Left lobe of liver (tissue), 2 donors: ENCODE measurements at regions not wholly inside any gene's neighbourhood (a gene's known extent, or its start where the extent isn't known, plus 50 kb on each side); places are given as distances from the start of the nearest gene placed in this dataset.
"Not testable (repeated sequence)": the region's sequence is repeated elsewhere in the genome, so short reads cannot be mapped to it uniquely, and the experiment has no call there.

Source experiments
- ATAC-seq: fragments of 200-7000 bp; cut with Tn5 transposase; one replicate; pipeline ENCODE4 v1.9.1; 2020; ENCODE audit warnings: mild to moderate bottlenecking, moderate library complexity
- DNase-seq: peaks from one replicate; pipeline ENCODE4 v3.0.0-alpha.2; 2020; ENCODE audit warnings: low spot score
- donor health status: DM: no; HTN: no; CAD: no; lungs with moderate emphysema.
- donor health status: DM: no; HTN: yes; CAD: no.

DNA sequence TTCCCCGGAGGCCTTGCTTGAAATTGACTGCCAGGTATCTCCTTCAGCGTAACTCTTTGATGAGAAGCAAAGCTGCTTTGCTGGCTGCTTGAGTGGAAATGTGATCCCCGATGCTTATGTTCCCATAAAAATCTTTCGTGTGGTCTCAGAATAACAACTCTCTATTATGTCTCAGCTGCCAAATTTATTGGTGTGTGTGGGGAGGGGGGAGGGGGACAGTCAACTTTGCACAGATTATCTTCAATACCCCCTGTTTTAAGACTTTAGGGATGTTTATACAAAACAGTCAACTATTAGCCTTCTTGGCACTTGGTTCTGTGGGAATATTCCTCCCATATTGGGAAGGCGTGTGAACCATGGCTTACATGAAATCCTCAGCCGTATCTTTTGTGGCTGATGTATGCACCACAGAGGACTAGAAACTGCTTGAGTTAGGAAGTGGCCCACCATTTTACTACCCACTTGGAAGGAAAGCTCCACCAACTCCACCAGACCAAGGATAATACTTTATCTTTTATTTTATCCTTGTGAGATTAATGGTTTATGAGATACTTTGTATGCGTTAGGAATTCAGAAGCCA lies 101.5 kb upstream of the SLC24A3 start:
- no peak for DNase-seq
- no peak for ATAC-seq

GRCh38 chr20:19112828-19113227 lies 99.6 kb upstream of the SLC24A3 start:
- ATAC-seq (no peak), DNase-seq (no peak)

DNA sequence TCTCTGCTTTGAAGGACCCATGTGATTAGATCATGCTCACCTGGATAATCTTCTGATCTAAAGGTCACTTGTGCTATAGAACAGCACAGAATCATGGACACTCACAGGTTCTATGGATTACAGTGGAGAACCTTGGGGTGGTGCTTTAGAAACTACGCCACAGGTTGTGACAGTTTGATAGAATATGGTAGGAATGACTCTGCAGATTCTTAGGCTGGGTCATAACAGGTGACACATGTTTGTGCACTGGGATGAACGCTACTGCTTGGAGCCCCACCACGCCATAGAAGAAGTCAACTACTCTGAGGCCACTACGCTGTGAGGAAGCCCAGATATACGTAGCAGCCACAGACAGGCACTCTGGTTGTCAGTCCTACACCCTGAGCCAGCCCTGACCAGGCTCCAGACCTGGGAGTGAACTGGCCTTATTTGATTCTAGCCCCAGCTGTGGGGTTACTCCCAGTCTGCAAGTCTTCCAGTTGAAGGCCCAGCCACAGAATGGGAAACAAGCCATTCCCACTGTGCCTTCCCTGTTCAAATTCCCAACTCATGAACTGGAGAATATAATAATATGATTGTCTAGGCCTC lies 99.0 kb upstream of the SLC24A3 start:
- ATAC-seq (no peak), DNase-seq (no peak)

- no peak for ATAC-seq
- DNase-seq, result no peak
Observed at GRCh38 chr20:19114410-19114809, 98.0 kb upstream of the SLC24A3 start.

DNA sequence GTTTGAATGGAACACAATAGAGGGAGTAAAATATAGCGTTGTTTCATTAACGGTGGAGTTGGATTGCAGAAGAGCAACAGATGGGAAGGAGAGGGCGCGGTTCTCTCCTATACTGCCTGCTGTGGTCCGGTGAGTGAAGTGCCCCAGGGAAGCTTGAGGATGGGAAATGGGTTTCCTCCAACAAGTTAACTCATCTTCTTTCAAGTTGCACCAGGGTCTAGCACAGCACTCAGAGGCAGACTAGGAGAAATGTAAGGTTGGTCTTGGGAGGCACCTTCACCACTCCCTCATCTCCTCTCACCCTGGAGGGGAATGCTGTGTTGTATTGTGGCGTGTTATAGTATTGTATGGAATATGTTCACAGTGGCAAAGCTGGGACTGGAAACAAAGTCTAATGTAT lies 96.9 kb upstream of the SLC24A3 start:
- DNase-seq (no peak), ATAC-seq (no peak)

DNA sequence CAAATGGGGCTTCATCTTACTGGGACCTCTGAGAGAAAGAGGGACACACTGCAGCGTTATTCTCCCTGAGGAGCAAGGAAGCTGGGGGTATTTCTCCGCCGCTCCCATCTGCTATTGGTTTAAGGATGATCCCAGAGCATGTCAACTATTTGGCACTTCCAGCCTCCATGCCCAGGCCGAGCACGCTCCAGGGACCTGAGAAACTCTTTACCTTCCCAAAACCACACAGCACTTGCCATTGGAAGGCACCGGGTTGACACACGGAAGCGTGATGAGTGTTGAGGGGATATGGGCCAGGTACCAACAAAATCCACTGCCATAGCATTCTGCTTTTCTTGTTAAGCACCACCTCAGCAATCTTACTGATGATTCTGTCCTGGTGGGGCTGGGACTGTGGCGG lies 92.4 kb upstream of the SLC24A3 start:
- DNase-seq, result no peak
- no peak for ATAC-seq

DNA sequence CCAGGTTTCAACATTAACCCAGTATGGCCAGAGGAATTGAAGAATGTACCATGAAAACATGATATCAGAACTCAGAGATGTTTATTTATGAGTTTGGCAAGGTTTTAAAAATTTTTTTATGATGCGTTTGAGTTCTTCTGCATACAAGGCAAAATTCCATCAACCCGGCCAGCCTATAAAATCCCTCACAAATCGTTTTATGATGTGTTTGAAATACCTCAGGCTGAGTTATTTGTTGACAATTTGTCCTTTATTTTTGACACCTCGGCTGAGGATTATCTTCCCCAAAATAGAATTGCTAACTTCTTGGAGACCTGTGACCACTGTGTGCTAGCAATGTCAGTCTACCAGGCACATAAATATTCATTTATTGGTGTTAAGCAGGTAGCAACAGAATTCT lies 91.9 kb upstream of the SLC24A3 start:
- DNase-seq, result no peak
- ATAC-seq, result no peak

DNA sequence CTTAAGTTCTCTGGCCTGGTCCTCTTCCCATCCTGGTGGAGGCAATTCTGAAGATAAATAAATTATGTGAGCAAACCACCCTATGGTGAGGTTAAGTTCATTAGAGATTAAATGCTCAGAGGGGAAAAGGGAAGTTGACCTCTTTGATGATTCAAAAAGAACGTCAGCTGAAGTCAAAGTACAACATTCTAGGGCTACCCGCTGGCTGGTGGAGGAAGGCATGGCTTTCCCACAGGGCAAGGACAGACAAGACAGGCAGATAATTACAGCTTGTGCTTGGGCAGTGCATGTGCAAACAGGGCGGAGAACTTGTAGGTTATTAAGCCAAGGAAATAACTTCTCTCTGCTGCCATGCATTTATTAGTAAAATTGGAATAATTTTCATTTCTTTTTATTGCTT lies 91.0 kb upstream of the SLC24A3 start:
- DNase-seq, result no peak
- no peak for ATAC-seq

DNA sequence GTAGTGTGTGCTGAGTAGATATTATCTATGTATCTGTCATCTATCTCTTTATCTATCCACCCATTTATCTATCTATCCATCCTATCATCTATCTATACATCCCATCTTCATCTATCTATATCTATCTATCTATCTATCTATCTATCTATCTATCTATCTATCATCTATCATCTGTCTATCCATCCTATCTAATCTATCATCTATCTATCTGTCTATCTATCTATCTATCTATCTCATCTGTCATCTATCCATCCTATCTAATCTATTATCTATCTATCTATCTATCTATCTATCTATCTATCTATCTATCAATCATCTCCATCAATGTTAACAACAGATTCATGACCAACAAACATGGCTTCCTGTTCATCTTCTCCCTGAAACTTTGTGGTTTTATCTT lies 90.5 kb upstream of the SLC24A3 start:
- DNase-seq, result no peak
- no peak for ATAC-seq

DNA sequence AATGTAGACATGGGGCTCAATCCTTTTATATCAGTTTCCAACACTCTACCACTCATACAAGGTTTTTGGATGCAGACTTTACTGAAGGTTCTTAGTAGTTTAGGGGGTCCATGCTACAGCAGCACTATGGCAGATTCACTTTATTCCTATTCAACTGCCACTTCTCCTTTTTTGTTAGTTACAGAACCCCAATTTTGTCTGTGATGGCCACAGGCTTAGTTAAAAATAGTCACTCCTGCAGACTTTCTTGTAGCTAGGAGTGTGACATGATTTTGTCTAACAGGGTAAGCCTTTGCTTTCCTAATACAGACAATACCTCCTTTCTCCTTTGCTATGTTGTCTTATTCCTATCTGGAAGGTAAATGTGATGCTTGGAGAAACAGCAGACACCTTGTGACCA lies 90.0 kb upstream of the SLC24A3 start:
- DNase-seq (no peak), ATAC-seq (no peak)

- ATAC-seq (no peak), DNase-seq (no peak)
Observed at GRCh38 chr20:19125508-19125907, 86.9 kb upstream of the SLC24A3 start.

GRCh38 chr20:19129306-19129705 lies 83.1 kb upstream of the SLC24A3 start:
- ATAC-seq (no peak), DNase-seq (no peak)

DNA sequence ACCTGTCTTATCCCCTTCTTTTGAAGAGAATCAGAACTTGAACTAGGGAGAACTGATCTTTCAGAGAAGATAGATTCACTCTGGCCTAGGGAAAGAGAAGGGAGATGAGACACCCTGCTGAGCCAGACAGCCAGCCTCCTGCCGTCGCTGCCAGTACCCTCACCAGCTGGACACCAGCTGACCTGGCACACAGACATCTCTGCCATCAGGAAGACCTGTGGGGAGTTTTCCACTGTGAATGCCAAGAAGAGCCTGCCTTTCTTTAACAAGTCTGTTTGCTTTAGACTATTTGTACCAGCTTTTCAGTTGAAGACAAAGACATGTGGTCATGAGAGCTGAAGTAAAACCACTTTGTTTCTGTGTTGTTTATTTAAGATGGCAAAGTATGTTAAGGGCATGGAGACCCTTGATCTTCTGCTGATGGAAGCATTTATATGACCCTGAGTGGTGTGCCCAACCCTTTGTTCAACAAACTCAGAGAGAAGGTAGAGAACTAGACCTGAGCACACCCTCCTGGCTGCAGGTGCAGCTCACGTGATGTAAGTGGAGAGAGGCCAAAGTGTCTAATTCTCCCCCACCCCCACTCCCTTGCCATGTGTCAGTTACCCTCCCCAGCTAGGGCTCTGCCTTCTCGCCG lies 82.3 kb upstream of the SLC24A3 start:
- DNase-seq, result no peak
- no peak for ATAC-seq

DNA sequence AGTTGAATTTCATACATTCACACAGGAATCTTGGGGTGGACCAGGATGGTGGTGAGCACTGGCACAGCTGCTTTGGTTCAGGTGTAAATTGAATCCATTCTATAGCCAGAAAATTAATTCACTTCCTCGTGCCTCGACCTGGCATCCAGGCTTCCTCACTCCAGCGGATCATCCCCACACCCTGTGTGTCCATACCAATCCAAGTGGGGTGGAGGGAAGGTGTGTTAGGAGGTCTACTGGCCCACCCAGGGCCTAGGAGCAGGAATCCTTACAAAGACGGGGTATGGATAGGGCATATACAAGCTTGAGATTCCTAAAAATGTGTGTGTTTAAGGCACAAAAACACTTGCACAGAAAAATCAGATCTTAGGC lies 81.8 kb upstream of the SLC24A3 start:
- no peak for DNase-seq
- ATAC-seq, result no peak

- no peak for ATAC-seq
- no peak for DNase-seq
Observed at GRCh38 chr20:19137641-19138040, 74.8 kb upstream of the SLC24A3 start.

DNA sequence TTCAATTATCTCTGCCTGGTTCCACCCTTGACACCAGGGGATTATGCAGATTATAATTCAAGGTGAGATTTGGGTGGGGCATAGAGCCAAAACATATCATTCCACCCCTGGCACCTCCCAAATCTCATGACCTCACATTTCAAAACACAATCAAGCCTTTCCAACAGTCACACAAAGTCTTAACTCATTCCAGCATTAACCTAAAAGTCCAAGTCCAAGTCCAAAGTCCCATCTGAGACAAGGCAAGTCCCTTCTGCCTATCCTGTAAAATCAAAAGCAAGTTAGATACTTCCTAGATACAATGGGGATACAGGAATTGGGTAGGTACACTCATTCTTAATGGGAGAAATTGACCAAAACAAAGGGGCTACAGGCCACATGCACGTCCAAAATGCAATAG lies 73.7 kb upstream of the SLC24A3 start:
- no peak for DNase-seq
- no peak for ATAC-seq

- DNase-seq, ATAC-seq: not testable (repeated sequence)
Observed at GRCh38 chr20:19139584-19139983, 72.9 kb upstream of the SLC24A3 start.

DNA sequence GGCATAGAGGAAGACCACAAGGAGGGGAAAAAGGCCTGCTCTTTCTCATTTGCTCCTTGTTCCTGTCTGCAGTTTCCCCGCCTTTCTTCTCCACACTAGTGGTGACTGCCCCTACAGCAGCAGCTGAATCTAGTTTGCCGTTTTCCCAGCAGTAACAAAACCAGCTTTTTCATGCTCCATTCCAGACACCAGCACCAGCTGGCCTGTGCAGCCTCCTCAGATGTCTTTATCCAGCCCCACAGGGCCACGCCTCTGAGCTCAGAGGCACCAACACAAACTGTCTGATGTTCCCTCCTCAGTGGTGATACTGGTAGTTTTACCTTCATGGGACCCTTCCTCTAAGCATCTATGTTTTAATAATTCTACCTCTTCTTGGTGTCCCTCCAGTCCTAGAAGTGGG lies 70.4 kb upstream of the SLC24A3 start:
- no peak for ATAC-seq
- DNase-seq, result no peak

DNA sequence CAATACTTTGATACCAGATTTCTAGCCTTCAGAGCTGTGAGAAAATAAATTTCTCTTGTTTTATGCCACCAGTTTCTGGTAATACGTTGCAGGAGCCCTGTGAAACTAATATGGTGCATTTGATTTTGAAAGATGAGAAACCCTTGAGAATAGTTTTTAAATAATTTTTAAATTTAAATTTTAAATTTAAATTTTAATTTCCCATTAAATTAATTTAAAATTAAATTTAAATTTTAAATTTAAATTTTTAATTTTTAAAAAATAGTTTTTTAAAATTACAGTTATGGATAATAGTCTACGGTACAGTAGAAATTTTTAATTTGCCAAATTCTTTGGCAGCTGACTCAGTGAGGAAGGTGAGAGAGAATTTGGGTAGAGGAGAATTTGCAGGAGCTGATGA lies 68.6 kb upstream of the SLC24A3 start:
- ATAC-seq, result no peak
- no peak for DNase-seq

GRCh38 chr20:19161336-19161735 lies 51.1 kb upstream of the SLC24A3 start:
- DNase-seq, result no peak
- ATAC-seq, result no peak
